GM21447 (cell line): ENCODE measurements at regions not wholly inside any gene's neighbourhood (a gene's known extent, or its start where the extent isn't known, plus 50 kb on each side); places are given as distances from the start of the nearest gene placed in this dataset.
"Not testable (repeated sequence)": the region's sequence is repeated elsewhere in the genome, so short reads cannot be mapped to it uniquely, and the experiment has no call there.

Experiments
- ATAC-seq: cut with Tn5 transposase; IDR thresholded peaks from one replicate; pipeline ENCODE4 v1.9.1; 2021; ENCODE audit not compliant: unreplicated experiment

DNA sequence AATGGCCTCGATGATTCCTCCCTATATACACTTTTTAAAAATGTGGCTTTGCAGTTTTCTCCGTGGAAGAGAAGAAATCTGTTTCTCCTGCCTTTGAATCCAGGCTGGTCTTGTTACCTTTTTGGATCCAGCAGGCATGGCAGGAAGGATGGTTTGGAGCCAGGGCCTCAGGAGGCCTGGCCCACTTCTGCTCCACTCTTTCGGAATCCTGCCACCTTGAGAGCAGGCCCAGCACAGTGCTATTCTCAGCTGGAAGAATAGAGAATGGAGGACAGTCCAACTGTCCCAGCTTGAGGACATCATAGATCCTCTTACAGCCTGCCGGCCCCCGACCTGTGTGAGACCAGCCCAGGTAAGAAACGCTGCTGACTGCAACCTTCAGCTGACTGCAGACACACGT, 421.5 kb downstream of the FUT8 start:
- no peak for ATAC-seq

DNA sequence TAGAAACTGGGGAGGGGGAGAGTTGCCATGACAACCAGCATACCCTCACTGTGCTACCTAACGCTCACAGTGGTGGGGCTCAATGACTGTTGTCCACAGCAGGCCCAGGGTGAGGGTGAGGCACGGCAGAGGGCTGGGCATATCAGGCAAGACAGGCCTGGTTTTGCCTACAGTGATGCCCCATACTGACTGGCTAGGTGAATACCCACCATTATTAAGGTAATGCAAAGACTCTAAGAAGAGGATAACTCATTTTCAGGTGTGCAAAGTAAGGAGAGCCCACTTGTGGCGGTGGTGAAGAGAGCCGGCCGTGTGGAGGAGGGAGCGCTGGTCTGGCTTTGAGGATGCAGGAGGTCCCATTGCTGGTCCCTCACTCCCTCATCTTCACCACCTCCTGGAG, 422.3 kb downstream of the FUT8 start:
- ATAC-seq = no peak

DNA sequence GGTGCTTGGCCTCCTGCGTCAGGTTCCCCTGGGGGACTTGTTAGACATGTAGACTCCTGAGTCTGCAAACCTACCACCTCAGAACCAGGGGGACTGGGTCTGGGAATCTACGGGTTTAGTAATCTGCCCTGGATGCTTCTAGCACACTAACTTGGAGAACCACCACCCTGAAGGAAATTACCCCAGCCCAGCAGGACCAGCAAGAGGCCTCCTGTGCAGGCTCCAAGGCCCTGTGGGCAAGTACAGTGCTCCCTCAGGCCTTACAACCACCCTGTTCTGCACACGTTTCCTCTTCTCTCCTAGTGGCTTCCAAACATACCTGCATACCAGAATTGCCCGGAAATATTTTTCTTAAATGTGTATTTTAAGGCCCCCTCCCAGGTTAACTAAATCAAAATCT, 423.0 kb downstream of the FUT8 start:
- no peak for ATAC-seq

DNA sequence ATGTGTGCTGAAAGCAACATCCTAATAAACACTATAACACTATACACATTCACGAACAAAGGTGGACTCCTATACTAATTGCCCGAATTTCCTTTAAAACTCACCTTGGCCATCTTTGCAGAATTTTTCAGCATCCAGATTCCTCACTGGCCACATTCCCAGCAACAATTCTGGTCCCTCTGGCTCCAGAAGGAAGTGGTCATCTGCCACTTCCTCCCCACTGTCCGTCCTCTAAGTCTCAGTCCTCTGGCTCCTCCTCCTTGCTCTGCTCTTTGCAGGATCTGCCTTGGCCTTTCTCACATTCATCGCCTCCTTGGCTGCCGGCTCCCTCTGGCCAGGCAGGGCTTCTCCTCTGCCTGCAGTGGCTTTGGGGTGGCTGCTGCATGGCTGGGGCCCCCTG, 426.0 kb downstream of the FUT8 start:
- no peak for ATAC-seq

DNA sequence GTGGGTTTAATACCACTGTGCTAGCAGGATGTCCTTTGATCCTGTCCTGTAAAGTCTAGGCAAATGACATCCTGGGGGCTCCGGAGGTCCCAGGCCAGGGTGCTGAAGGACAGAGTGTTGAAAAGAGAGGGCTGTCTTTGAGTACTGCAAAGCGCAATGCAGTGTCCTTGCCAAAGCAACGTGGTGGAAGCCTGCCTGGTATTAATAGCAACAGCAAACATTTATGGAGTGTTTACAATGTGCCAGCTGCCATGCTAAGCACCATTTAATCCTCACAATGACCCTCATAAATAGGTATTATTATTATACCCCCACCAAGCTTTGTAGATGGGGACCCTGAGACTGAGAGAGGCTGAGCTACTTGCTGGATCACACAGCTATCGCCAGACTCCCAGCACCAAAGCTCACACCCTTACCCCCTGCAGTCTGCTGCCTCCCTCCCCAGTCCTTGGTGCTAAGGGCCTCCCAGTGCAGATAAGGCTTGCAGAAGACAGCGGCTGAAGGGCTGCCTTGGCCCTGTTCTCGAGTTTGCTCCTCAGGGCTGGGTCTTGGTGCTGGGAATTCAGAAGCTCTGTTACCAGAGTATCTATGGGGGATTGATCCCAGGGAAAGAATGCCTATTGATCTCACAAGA, 427.7 kb downstream of the FUT8 start:
- no peak for ATAC-seq

DNA sequence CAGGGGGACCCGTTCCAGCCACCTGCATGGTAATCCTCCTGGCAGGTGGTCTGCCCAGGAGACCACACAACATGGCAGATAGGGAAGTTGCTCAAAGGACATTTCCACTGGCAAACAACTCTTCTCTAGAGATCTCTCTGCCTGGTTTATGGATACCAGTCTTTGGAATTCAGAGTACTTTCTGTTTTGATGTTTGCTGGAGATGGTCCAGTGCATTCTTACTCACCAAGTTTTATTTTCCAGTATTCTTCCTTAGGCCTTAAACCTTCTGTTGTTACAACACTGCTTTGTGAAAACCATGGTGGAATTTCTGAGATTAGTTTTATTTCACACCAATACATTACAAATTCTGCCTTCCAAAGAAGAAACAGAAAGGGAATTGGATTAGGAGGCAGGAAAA, 428.3 kb downstream of the FUT8 start:
- no peak for ATAC-seq

DNA sequence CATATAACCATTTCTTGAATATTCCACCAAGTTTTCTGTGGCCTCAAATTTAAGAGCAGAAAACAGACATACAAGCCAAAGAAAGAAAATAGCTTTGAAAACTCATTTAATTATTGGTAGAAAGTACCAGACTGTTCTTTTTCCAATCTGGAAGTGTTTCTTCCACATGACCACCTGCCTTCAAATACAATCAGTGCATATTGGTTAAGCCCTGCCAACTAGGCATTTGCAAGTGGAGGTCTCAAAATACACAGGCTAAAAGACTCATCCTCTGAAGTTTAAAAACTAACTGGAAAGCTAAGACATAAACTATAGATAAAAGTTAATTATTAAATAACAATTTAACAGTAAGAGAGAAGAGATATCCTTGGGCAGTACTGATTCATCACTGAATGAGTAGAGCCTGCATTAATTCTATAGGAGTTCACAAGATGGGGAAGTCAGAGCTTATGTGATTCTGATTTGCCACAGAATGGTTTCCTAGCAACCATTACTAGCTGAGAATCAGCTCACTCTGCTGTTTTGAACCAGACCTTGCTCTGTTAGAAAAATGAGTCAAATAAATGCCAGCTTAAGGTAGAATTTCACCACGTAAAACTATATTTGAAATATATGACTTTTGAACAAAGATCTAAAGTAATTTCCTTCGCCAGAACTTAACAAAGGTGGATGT, 433.8 kb downstream of the FUT8 start:
- no peak for ATAC-seq

DNA sequence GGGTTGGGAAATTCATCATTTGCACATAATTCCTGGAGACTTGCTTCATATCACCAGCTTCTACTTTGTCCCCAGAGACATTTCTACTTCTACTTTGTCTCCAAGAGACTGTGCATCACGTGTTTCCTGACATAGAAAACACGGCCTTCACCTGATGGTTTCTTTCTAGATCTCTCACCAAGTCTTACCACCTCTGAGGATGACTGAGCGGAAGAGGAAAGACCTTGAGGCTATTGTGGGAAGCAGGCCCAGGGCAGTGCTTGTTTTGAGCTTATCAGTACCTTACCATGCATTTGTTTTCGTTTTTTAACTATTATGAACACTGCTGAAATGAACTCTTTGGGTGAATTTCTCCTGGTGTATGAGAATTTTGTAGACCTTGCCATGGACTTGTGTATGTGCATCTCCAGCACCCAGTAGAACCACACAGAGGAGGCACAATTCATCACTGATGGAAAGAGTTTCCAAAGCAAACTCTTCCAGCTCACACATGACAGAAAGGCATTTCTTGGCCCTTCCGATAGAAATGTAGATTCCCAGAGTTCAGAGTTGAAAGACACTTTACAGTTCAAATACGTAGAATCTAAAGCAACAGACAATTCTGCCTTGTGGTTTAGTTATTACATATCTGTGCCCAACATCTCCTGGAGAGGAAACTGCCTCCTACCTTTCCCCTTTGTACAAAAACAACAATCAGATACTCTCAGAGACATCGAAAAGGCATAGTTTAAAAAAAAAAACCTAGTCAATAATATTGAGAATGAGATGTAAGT, 434.7 kb downstream of the FUT8 start:
- peak; percentile 82 for ATAC-seq

DNA sequence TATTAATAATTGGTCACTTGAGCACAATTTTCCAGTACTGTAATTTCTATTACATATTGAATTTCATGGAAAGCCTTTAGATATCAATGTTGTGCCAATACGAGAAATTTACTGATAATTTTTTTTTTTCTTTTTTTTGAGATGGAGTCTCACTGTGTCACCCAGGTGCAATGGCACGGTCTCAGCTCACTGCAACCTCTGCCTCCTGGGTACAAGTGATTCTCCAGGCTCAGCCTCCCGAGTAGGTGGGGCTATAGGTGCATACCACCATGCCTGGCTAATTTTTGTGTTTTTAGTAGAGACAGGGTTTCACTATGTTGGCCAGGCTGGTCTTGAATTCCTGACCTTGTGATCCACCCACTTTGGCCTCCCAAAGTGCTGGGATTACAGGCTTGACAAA, 435.4 kb downstream of the FUT8 start:
- ATAC-seq = not testable (repeated sequence)

DNA sequence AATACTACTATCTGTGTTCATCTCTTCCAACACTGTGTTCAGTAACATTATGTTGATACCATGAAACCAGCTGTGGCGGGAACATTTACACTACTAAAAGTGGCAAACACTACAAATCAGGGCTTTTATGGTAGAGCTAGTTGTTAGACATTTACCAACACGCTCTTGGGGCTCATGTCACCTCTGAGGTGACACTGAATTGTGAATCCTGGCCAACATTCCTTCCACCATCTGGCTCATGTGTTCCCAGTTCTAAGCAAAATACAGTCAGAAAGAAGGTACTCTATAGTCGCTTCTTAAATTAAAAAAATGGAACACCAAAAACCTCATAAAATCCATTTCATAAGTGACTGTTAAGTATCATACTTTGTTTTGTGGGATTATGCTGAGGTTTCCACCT, 436.6 kb downstream of the FUT8 start:
- no peak for ATAC-seq

DNA sequence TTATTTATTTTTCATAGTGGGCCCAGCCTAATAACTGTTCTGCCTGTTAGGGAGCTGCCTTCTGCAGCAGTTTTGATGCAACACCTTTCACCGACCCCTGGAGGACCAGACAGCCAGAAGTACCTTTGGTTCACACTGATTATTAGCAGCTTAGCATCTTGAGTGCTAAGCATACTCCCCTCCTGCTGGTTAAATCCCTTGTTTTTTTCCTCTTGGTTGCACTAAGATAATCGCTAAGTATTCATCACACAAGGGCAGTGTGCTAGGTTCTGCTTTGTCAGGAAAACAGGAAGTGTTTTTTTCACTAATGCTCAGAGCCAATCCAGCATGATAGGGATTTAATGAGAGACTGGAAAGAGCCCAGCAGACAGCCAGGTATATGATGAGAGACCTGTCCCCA, 437.0 kb downstream of the FUT8 start:
- ATAC-seq = no peak

DNA sequence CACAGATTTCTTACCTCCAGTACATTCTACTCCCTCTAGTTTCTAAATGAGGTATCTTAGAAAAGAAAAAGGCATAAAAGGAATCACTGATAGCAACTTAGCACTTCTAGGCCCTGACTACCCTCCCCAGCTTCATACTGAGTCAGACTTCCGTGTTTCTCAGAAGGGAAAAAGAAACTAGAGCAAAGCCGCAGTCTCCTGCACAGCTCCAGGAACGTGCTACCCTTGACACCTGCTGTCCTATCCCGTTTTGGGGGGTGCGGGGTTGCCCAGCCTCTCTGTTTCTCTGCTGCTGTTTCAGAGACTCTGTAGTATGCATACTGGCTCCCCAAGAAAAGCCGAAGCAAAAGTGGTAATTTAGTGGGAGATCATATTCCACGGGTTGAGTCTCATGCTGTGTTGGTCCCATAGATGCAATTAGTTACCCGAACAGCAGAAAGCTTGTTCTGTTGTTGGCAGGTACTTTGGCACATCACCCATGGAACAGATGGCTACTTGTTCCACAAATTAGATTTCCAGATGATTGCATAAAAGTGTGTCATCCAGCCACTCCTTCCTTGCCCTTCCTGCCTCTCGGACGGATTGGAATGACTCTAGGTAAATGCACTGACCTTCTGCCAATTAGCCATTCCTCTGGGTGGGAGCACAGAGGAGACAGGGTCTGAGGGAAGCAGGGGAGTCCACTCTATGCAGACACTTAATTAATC, 438.1 kb downstream of the FUT8 start:
- no peak for ATAC-seq

DNA sequence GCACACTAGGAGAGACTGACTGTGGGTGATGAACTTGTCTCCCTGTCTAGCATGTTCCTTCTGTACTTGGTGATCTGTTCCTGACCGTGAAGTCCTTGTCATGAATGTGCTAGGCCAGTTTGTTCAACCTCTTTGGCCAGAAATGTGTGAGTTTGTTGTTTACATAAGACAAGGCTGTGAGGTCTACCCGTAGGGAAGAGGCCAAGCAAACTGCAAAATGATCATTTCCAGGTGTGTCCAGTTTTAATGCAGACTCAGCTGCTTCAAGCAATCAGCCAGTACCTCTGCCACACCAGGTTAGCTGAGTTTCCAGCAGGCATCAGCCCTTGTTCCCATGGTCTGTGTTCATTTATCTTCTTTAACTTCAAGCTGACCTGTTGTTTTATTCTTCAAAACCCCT, 440.2 kb downstream of the FUT8 start:
- no peak for ATAC-seq

DNA sequence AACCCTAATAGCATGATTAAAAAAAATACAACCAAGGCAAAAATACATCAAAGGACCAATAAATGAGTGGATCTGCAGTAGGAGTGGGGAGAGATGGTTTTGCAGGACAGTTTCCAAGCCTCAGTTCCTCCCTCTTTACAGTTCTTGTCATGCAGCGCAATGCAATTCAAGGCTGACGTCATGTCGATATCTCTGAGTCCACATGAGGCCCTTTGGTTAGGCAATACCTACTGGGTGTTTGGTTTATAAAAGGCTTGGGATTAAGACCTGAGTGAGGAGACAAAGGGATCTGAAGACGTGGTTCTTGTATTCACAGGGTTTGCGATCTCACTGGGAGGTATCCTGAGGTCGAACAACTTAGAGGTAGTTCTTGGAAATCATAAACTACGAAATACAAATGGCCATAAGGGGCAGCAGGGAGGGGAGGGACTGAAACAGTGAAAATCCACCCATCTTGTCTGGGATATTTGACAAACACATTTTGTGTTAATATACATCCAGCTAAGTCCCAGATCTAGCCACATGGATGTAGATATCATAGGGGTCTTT, 441.0 kb downstream of the FUT8 start:
- ATAC-seq = no peak

DNA sequence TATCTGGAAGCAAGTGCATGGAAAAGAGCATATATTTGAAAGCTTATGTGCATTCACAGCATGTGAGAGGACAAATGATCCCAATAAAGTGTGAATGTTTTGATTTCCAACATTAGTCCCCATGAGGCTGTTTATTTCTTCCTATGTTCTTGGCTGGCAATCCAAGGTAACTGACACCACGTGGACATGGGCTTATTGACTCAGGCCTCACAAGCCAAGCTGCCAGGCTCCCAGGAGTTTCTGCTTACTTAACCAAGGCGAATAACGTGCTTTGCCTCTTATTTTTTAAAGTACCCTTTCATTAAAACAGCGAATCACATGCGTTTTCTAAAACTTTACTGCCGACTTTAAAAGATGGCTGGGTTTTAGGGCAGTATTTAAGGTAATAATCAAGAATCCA, 441.7 kb downstream of the FUT8 start:
- ATAC-seq = no peak

DNA sequence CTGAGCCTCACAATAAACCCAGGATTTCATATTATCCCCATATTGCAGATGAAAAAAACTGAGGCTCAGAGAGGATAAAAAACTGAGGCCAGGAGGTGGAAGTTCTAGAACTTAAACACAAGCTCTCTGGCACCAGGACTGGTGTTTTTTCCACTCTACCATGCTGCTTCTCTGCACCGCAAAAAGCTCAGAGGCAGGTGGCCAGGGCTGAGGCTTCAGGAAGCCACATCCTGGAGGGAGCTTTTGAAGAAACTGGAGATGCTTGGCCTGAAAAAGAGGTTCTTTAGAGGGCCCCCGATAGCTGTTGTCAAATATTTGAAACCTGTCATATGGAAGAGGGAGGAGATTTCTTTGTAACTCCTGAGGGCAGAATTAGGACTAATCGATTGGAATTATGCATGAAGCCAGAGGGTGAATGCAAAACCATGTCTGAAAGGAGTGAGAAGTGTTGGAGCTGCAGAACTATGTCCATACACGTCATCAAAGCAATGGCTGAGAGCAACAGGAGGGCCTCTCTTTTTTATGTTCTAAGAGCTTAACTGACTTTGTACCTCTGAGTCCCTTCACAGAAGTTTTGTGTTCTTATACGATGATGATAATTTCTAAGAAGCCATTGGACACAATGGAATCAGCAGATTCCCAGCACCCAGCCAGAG, 448.6 kb downstream of the FUT8 start:
- no peak for ATAC-seq

DNA sequence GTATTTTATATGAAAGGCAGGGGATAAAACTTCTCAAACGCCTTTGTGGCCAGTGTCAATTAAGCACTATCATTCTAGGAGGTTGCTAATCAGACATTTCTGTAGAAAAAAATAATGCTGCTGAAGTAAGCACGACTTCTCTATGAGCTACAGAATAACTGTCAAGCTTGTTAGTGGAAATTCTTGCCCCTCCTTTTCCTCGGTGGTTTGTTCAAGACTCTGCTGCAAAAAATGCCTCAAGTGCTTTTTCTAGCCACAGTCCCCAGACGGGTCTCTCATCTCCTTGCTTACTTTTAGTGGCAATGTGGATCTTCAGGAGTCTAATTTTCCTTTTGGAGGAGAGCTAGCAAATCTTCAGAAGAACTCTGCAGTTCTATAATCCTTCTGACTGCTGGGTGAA, 452.0 kb downstream of the FUT8 start:
- no peak for ATAC-seq

DNA sequence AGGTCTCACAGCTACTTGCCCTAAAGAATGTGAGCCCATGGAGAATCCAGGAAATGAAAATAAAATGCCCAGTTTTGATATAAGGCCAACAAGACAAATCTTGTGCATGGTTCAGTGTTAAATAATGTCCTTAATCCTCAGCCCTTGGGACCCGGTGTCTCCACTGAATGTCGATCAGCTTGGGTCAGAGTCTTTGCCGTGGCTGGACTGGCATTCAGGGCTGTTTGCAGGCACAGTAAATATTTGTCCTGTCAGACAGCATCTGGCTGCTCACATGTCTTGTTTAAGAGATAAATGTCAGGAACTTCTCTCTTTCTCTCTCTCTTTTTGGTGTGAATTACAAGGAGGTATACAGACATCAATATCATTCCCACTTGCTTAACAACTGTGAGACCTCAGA, 452.5 kb downstream of the FUT8 start:
- no peak for ATAC-seq

DNA sequence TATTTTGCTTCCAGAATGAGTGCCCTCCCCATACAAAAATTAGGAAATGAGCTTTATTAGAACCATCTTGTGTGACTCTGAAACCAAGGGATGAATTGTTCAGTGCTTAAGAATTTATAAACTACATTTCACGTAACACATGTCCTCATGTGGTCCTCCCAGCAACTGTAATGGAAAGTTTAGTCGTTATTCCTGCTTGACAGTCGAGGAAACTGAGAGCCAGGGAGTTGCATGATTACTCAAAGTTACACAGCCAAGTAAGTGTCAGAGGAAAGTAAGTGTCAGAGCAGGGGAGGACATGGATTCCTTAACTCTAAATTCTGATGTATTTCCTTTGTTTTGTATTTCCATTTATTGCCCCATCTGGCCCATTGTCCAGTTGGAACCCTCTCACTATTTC, 453.9 kb downstream of the FUT8 start:
- no peak for ATAC-seq

DNA sequence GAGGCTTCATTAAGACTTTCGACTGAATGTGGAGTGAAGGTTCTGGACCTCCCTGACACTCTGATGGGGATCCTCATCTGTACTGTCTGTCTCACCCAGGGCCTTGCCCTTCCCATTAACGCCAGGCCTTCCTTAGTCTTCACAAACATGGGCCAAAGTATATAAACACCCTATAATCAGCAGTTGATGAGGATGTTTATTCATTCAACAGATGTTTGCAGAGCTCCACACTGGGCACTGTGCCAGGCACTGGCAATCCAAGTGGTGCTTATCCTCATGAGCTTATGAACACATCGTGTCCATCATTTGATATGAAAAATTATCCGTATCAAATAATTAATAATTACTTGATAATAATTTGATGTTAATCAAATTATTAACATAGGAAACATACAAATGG, 454.4 kb downstream of the FUT8 start:
- ATAC-seq = no peak

DNA sequence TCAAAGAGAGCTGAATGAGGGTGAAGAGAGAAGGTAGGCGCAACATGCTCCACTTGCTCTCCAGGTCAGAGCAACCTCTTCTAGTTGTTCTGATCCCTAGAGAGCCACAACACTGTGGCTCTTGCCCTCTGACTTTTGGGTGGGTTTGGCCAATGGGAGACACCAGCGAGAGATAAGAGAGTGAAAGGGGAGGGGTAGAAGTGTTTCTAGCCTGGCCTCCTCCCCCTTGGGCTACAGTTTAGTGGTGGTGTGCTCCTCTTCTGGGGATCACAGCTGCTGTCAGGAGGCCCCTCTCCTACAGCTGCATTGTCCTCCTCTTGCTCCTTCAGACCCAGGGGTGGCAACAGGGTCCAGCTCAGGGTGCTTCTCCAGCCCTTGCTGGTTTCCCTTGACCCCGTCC, 454.8 kb downstream of the FUT8 start:
- ATAC-seq = no peak
